ENCODE measurements at regions not wholly inside any gene's neighbourhood (a gene's known extent, or its start where the extent isn't known, plus 50 kb on each side); places are given as distances from the start of the nearest gene placed in this dataset.

GRCh38 chr18:47737956-47738355, 192.5 kb downstream of the SMAD2 start:
- POLR2A ChIA-PET: no interaction called here

GRCh38 chr18:47737198-47737830, 193.1 kb downstream of the SMAD2 start:
- FAIRE-seq (no peak), ATAC-seq (no peak), DNase-seq (ENCODE audit: low read depth in 1 of 2, low spot score in 1 of 2) (no peak)
- Histone ChIP-seq H3K4me3 (no peak overlapping the region), H3K9me3 (no peaks in the 10 kb centered on the region), H3K27ac (no peak overlapping the region), H3K4me1 (no peaks in the 10 kb centered on the region), H3K4me2 (no peak overlapping the region)
- POLR2A ChIA-PET: no interaction called here
- CTCF ChIA-PET: interaction anchor here (0.9 to 5.5 kb wide), 2 partner anchors 11 to 522 kb away, joined by 3 to 21 read pairs; no protein-coding TSS in a partner anchor
- WGBS (ENCODE audit: missing lambda C conversion rate): 25% methylated on average over 12 of the region's 12 CpGs
- no peak for TF ChIP-seq ZC3H11A (IDR thresholded peaks at IDR 0.05)
- TF ChIP-seq RNF2 (IDR thresholded peaks at IDR 0.05; ENCODE audit: borderline replicate concordance, low read depth): no peak
- TF ChIP-seq HDAC2 (IDR thresholded peaks at IDR 0.05): no peak
- no peak for TF ChIP-seq KDM1A (IDR thresholded peaks at IDR 0.05; ENCODE audit: low read depth)
- no peak for TF ChIP-seq SREBF2 (IDR thresholded peaks at IDR 0.05)
- no peak for TF ChIP-seq POLR2AphosphoS2 (conservative IDR thresholded peaks at IDR 0.05; ENCODE audit: low read length)
- TF ChIP-seq PHF8 (IDR thresholded peaks at IDR 0.05; ENCODE audit: borderline replicate concordance, low read depth): no peak
- TF ChIP-seq EP300 (IDR thresholded peaks at IDR 0.05): no peak
- no peak for TF ChIP-seq MAX (IDR thresholded peaks at IDR 0.05)
- TF ChIP-seq, protein P1, sequence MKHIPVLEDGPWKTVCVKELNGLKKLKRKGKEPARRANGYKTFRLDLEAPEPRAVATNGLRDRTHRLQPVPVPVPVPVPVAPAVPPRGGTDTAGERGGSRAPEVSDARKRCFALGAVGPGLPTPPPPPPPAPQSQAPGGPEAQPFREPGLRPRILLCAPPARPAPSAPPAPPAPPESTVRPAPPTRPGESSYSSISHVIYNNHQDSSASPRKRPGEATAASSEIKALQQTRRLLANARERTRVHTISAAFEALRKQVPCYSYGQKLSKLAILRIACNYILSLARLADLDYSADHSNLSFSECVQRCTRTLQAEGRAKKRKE (CRISPR knock-in tag; IDR thresholded peaks at IDR 0.05; ENCODE audit: low read depth): no peak

More at GRCh38 chr18:47737956-47738355, 192.5 kb downstream of the SMAD2 start:
- Histone ChIP-seq H3K4me1 (no peaks in the 10 kb centered on the region), H3K9me3 (no peaks in the 10 kb centered on the region), H3K27ac (no peak overlapping the region), H3K4me3 (no peak overlapping the region), H3K4me2 (no peak overlapping the region)
- DNase-seq (ENCODE audit: low read depth in 1 of 2, low spot score in 1 of 2) (no peak), FAIRE-seq (no peak), ATAC-seq (no peak)
- TF ChIP-seq, protein P2, sequence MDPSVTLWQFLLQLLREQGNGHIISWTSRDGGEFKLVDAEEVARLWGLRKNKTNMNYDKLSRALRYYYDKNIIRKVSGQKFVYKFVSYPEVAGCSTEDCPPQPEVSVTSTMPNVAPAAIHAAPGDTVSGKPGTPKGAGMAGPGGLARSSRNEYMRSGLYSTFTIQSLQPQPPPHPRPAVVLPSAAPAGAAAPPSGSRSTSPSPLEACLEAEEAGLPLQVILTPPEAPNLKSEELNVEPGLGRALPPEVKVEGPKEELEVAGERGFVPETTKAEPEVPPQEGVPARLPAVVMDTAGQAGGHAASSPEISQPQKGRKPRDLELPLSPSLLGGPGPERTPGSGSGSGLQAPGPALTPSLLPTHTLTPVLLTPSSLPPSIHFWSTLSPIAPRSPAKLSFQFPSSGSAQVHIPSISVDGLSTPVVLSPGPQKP (IDR thresholded peaks at IDR 0.05; ENCODE audit: low read depth, low read length): no peak
- TF ChIP-seq HES2 (IDR thresholded peaks at IDR 0.05) (no peak), RAD21 (conservative IDR thresholded peaks at IDR 0.05 in 1 of 2, IDR thresholded peaks at IDR 0.05 in 1 of 2) (no peak), MAZ (IDR thresholded peaks at IDR 0.05; ENCODE audit: borderline replicate concordance, low read depth, low read length) (no peak), NFE2L2 (conservative IDR thresholded peaks at IDR 0.05; ENCODE audit: low read length) (no peak), GATA3 (IDR thresholded peaks at IDR 0.05; ENCODE audit: borderline replicate concordance) (no peak), POLR2AphosphoS2 (conservative IDR thresholded peaks at IDR 0.05; ENCODE audit: low read length) (no peak), NR3C1 (IDR thresholded peaks at IDR 0.05) (no peak), KDM1A (IDR thresholded peaks at IDR 0.05; ENCODE audit: low read depth) (no peak), KDM5A (IDR thresholded peaks at IDR 0.05) (no peak), RFX5 (IDR thresholded peaks at IDR 0.05) (no peak), PHF8 (IDR thresholded peaks at IDR 0.05; ENCODE audit: borderline replicate concordance, low read depth) (no peak), EHF (CRISPR knock-in tag; IDR thresholded peaks at IDR 0.05) (no peak), ZC3H11A (IDR thresholded peaks at IDR 0.05) (no peak), MAX (IDR thresholded peaks at IDR 0.05) (no peak)
- TF ChIP-seq, protein P3, sequence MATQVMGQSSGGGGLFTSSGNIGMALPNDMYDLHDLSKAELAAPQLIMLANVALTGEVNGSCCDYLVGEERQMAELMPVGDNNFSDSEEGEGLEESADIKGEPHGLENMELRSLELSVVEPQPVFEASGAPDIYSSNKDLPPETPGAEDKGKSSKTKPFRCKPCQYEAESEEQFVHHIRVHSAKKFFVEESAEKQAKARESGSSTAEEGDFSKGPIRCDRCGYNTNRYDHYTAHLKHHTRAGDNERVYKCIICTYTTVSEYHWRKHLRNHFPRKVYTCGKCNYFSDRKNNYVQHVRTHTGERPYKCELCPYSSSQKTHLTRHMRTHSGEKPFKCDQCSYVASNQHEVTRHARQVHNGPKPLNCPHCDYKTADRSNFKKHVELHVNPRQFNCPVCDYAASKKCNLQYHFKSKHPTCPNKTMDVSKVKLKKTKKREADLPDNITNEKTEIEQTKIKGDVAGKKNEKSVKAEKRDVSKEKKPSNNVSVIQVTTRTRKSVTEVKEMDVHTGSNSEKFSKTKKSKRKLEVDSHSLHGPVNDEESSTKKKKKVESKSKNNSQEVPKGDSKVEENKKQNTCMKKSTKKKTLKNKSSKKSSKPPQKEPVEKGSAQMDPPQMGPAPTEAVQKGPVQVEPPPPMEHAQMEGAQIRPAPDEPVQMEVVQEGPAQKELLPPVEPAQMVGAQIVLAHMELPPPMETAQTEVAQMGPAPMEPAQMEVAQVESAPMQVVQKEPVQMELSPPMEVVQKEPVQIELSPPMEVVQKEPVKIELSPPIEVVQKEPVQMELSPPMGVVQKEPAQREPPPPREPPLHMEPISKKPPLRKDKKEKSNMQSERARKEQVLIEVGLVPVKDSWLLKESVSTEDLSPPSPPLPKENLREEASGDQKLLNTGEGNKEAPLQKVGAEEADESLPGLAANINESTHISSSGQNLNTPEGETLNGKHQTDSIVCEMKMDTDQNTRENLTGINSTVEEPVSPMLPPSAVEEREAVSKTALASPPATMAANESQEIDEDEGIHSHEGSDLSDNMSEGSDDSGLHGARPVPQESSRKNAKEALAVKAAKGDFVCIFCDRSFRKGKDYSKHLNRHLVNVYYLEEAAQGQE (IDR thresholded peaks at IDR 0.05): no peak
- TF ChIP-seq, protein P4, sequence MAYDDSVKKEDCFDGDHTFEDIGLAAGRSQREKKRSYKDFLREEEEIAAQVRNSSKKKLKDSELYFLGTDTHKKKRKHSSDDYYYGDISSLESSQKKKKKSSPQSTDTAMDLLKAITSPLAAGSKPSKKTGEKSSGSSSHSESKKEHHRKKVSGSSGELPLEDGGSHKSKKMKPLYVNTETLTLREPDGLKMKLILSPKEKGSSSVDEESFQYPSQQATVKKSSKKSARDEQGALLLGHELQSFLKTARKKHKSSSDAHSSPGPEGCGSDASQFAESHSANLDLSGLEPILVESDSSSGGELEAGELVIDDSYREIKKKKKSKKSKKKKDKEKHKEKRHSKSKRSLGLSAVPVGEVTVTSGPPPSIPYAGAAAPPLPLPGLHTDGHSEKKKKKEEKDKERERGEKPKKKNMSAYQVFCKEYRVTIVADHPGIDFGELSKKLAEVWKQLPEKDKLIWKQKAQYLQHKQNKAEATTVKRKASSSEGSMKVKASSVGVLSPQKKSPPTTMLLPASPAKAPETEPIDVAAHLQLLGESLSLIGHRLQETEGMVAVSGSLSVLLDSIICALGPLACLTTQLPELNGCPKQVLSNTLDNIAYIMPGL (CRISPR knock-in tag; IDR thresholded peaks at IDR 0.05; ENCODE audit: borderline replicate concordance): no peak
- CTCF ChIA-PET: interaction anchor here (0.9 to 5.5 kb wide), 3 partner anchors 11 to 522 kb away, joined by 3 to 21 read pairs (median 3); no protein-coding TSS in a partner anchor
- WGBS (ENCODE audit: missing lambda C conversion rate): 50% methylated on average over 2 of the region's 4 CpGs

All from A549 (cell line).